ENCODE measurements at regions not wholly inside any gene's neighbourhood (a gene's known extent, or its start where the extent isn't known, plus 50 kb on each side); places are given as distances from the start of the nearest gene placed in this dataset.

DNA sequence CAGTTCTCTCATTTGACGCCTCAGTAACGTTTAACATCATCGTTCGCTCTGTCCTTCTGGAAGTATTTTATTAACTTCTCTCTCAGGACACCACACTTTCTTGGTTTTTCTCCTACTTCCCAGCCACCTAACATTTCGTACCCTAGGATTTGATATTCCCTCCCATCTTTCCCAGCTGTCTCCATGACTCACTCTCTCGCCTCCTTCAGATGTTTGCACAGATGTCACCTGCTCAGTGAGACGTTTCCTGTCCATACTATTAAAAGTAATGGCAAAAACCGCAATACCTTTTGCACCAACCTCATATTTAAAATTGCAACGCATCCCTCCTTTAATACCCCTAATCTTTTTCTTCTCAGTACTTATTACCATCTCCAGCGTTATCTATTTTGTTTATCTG, 62.1 kb upstream of the SPRED1 start:
- no peaks in the 10 kb centered on the region for H3K9me3 ChIP-seq (ENCODE audit: control insufficient read depth, low read depth, low read length)
- no peak overlapping the region for H3K4me3 ChIP-seq (ENCODE audit: low read length)
- H3K9ac ChIP-seq (ENCODE audit: low read length): no peak overlapping the region
- H3K27ac ChIP-seq (ENCODE audit: low read length): no peak overlapping the region
- no peaks in the 10 kb centered on the region for H3K36me3 ChIP-seq (ENCODE audit: control insufficient read depth, low read depth, low read length)
- peaks cover 24% of the 10 kb centered on the region for H3K4me1 ChIP-seq (ENCODE audit: control insufficient read depth, low read depth, low read length)
- H3K27me3 ChIP-seq (ENCODE audit: control insufficient read depth, insufficient read depth, low read length): no peaks in the 10 kb centered on the region

DNA sequence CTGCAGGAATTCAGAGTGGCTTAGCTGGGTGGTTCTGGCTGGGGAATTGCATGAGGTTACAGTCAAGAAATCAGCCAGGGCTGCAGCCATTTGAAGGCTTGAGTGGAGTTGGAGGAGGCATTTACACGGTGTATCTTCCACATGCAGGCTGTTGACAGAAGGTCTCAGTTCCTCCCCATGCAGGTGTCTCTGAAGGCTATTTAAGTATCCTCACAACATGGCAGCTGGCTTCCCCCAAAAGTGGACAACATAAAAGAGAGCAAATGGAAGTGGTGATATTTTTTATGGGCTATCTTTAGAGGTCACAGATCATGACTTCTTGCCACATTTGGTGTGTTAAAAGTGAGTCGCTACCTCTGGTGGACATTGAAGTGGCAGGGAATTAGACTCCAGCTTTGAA, 60.1 kb upstream of the SPRED1 start:
- Histone ChIP-seq H3K27ac (ENCODE audit: low read length) (no peak overlapping the region), H3K27me3 (ENCODE audit: control insufficient read depth, insufficient read depth, low read length) (no peaks in the 10 kb centered on the region), H3K36me3 (ENCODE audit: control insufficient read depth, low read depth, low read length) (no peaks in the 10 kb centered on the region), H3K9ac (ENCODE audit: low read length) (no peak overlapping the region), H3K9me3 (ENCODE audit: control insufficient read depth, low read depth, low read length) (no peaks in the 10 kb centered on the region), H3K4me3 (ENCODE audit: low read length) (no peak overlapping the region), H3K4me1 (ENCODE audit: control insufficient read depth, low read depth, low read length) (peaks cover 9% of the 10 kb centered on the region)

DNA sequence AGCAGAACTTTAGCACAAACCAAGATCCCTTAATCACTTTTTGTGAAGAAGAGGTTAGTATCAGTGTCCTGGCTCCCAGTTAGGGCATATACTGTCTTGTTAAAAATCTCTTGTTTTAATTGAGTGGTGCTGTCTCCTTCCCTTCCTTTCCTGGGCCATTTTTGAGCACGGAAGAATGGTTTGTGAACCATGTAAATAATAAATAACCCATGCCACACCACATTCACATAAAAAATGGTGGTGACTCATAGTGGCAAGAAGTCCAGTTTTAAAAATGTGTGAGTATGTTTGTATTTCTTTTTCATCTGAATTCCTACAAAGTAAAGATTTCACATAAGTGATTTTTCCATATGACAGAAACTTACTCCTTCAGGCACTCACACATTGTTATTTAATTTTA, 59.1 kb upstream of the SPRED1 start:
- H3K4me3 ChIP-seq (ENCODE audit: low read length): no peak overlapping the region
- H3K4me1 ChIP-seq (ENCODE audit: control insufficient read depth, low read depth, low read length): peaks cover 7% of the 10 kb centered on the region
- H3K27me3 ChIP-seq (ENCODE audit: control insufficient read depth, insufficient read depth, low read length): no peaks in the 10 kb centered on the region
- no peaks in the 10 kb centered on the region for H3K36me3 ChIP-seq (ENCODE audit: control insufficient read depth, low read depth, low read length)
- H3K9ac ChIP-seq (ENCODE audit: low read length): no peak overlapping the region
- H3K9me3 ChIP-seq (ENCODE audit: control insufficient read depth, low read depth, low read length): no peaks in the 10 kb centered on the region
- H3K27ac ChIP-seq (ENCODE audit: low read length): no peak overlapping the region

DNA sequence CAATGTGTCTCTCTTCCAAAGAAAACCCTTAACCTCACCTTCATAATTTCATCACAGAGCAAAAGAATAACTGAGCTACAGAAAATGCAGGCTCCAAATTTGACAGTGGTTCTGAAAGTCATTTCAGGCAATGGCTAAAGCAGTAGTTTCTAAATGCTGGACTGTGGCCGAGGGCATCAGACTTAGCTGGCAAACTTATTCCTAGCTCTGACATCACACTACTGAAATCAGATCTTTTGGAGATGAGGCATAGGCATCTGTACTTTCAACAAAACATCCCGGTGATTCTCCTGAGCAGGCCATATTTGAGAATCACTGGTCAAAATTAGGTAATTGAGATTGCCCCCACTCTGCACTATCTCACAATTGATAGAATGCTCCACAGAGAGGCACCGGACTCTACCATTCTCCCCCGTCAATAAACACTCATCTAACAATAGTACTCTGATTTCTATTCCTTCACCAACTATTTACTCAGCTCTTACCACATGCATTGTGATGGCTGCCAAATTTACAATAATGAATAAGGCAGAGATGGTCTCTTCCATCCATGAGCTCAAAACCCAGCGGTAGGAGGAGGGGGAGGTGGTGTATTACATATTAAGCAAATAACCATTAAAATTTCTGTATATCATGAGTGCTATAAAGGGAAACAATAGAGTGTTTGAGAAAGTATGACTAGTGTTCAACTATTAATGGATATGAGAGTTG, 57.3 kb upstream of the SPRED1 start:
- Histone ChIP-seq H3K9ac (ENCODE audit: low read length) (no peak overlapping the region), H3K36me3 (ENCODE audit: control insufficient read depth, low read depth, low read length) (no peaks in the 10 kb centered on the region), H3K4me1 (ENCODE audit: control insufficient read depth, low read depth, low read length) (peaks cover 4% of the 10 kb centered on the region), H3K27ac (ENCODE audit: low read length) (no peak overlapping the region), H3K4me3 (ENCODE audit: low read length) (no peak overlapping the region), H3K27me3 (ENCODE audit: control insufficient read depth, insufficient read depth, low read length) (no peaks in the 10 kb centered on the region), H3K9me3 (ENCODE audit: control insufficient read depth, low read depth, low read length) (no peaks in the 10 kb centered on the region)

DNA sequence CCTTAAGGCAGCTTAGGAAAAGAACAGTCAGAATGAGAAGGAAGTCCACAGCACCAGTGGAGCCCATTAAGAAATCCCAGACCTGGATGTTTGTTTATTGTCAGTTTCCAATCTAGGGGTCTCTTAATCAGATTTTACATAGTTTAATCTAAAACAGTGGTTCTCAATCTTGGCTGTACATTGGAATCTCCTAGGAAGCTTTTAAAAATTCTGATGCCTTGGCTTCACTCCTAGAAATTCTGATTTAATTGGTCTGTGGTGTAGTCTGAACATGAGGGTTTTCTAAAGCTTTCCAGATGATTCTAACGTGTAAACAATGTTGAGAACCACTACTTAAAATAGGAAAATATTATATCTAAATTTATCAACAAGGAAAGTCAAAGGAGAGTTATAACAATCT, 56.6 kb upstream of the SPRED1 start:
- Histone ChIP-seq H3K4me3 (ENCODE audit: low read length) (no peak overlapping the region), H3K36me3 (ENCODE audit: control insufficient read depth, low read depth, low read length) (no peaks in the 10 kb centered on the region), H3K9me3 (ENCODE audit: control insufficient read depth, low read depth, low read length) (no peaks in the 10 kb centered on the region), H3K9ac (ENCODE audit: low read length) (no peak overlapping the region), H3K27me3 (ENCODE audit: control insufficient read depth, insufficient read depth, low read length) (no peaks in the 10 kb centered on the region), H3K27ac (ENCODE audit: low read length) (no peak overlapping the region), H3K4me1 (ENCODE audit: control insufficient read depth, low read depth, low read length) (peaks cover 4% of the 10 kb centered on the region)

DNA sequence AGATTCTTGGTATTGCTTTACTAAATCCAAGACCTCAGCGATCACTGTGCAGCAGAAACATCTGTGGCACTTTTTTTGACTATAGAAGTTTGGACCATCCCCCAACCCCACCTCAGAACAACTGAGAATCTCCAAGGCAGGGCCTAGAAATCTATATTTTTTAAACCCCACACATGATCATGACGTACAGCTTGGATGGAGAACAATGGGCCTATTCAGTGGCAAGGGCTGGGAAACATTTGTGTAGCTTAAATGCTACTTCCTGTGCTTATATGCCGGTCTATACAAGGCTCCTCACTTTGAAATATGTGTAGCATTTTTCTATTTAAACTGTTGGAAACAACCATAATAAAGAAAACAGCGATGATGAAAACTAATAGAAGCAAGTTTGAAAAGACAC, 55.1 kb upstream of the SPRED1 start:
- Histone ChIP-seq H3K9me3 (ENCODE audit: control insufficient read depth, low read depth, low read length) (no peaks in the 10 kb centered on the region), H3K27ac (ENCODE audit: low read length) (no peak overlapping the region), H3K36me3 (ENCODE audit: control insufficient read depth, low read depth, low read length) (no peaks in the 10 kb centered on the region), H3K9ac (ENCODE audit: low read length) (no peak overlapping the region), H3K4me3 (ENCODE audit: low read length) (no peak overlapping the region), H3K4me1 (ENCODE audit: control insufficient read depth, low read depth, low read length) (peaks cover 4% of the 10 kb centered on the region), H3K27me3 (ENCODE audit: control insufficient read depth, insufficient read depth, low read length) (no peaks in the 10 kb centered on the region)

DNA sequence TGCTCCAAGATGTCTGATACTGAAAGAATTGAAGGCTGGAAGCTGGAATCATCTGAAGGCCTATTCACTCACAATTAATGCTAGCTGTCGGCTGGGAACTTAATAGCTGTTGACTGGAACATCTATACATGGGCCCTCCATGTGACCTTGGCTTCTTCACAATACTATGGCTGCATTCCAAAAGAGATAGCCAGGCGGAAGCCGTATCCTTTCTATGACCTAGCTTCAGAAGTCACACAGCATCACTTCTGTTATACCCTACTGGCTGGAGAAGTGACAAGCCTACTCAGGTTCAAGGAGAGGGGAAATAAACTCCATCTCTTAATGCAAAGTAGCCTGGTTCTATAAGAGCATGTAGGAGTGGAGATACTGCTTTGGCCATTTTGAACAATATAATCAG, 50.9 kb upstream of the SPRED1 start:
- Histone ChIP-seq H3K27me3 (ENCODE audit: control insufficient read depth, insufficient read depth, low read length) (no peaks in the 10 kb centered on the region), H3K27ac (ENCODE audit: low read length) (no peak overlapping the region), H3K4me1 (ENCODE audit: control insufficient read depth, low read depth, low read length) (no peaks in the 10 kb centered on the region), H3K4me3 (ENCODE audit: low read length) (no peak overlapping the region), H3K9ac (ENCODE audit: low read length) (no peak overlapping the region), H3K9me3 (ENCODE audit: control insufficient read depth, low read depth, low read length) (no peaks in the 10 kb centered on the region), H3K36me3 (ENCODE audit: control insufficient read depth, low read depth, low read length) (no peaks in the 10 kb centered on the region)

DNA sequence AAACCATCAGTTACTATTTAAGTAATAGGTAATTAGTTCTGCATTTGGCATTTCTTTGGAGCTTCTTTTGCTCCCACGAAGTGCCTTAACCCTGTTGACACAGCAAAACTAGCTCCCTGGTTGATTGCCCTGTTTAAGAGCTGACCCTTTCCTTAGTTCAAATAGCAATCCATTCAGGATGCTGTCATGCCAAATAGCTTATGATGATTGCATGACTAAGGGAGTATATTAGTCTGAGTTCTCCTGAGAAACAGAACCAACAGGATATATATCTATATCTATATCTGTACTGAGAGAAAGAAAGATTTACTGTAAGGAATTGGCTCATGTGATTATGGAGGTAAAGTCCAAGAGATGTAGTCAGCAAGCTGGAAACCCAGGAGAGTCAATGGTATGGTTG, 50.3 kb upstream of the SPRED1 start:
- Histone ChIP-seq H3K9me3 (ENCODE audit: control insufficient read depth, low read depth, low read length) (no peaks in the 10 kb centered on the region), H3K27me3 (ENCODE audit: control insufficient read depth, insufficient read depth, low read length) (no peaks in the 10 kb centered on the region), H3K27ac (ENCODE audit: low read length) (no peak overlapping the region), H3K9ac (ENCODE audit: low read length) (no peak overlapping the region), H3K36me3 (ENCODE audit: control insufficient read depth, low read depth, low read length) (no peaks in the 10 kb centered on the region), H3K4me3 (ENCODE audit: low read length) (no peak overlapping the region), H3K4me1 (ENCODE audit: control insufficient read depth, low read depth, low read length) (no peaks in the 10 kb centered on the region)
